SJSA1 (cell line): ENCODE measurements at regions not wholly inside any gene's neighbourhood (a gene's known extent, or its start where the extent isn't known, plus 50 kb on each side); places are given as distances from the start of the nearest gene placed in this dataset.
"Not testable (repeated sequence)": the region's sequence is repeated elsewhere in the genome, so short reads cannot be mapped to it uniquely, and the experiment has no call there.

Experiments
- DNase-seq, 2 experiments: peaks; one replicate each; pipeline ENCODE4 v3.0.0-alpha.2; 2015 to 2020; ENCODE audit warnings: low spot score in 2 of 2, low read depth in 1 of 2
- H3K27ac ChIP-seq: fragments of 250-450 bp; sonication (Bioruptor Pico); 2 replicates; pipeline ENCODE4 v1.5.1; 2020; ENCODE audit warnings: mild to moderate bottlenecking, moderate library complexity
- H3K27me3 ChIP-seq: fragments of 250-450 bp; sonication (Bioruptor Pico); replicated peaks from 2 replicates; pipeline ENCODE4 v1.5.1; 2020; ENCODE audit warnings: mild to moderate bottlenecking, moderate library complexity
- H3K36me3 ChIP-seq: fragments of 250-450 bp; sonication (Bioruptor Pico); 2 replicates; pipeline ENCODE4 v1.5.1; 2020; ENCODE audit warnings: mild to moderate bottlenecking
- H3K4me1 ChIP-seq: fragments of 250-450 bp; sonication (Bioruptor Pico); replicated peaks from 2 replicates; pipeline ENCODE4 v1.6.1; 2021; ENCODE audit warnings: mild to moderate bottlenecking
- H3K4me3 ChIP-seq: fragments of 250-450 bp; sonication (Bioruptor Pico); 2 replicates; pipeline ENCODE4 v1.5.1; 2020; ENCODE audit warnings: mild to moderate bottlenecking
- H3K9me3 ChIP-seq: fragments of 250-450 bp; sonication (Bioruptor Pico); replicated peaks from 2 replicates; pipeline ENCODE4 v1.5.1; 2020; ENCODE audit warnings: mild to moderate bottlenecking

- Histone ChIP-seq H3K4me3 (no peak overlapping the region), H3K9me3 (no peaks in the 10 kb centered on the region), H3K36me3 (no peaks in the 10 kb centered on the region)
Measured at GRCh38 chr2:61617610-61618009, 79.5 kb upstream of the XPO1 start.

GRCh38 chr2:61605245-61605644 is 67.1 kb upstream of the XPO1 start:
- Histone ChIP-seq H3K27ac (no peak overlapping the region), H3K27me3 (no peaks in the 10 kb centered on the region), H3K9me3 (no peaks in the 10 kb centered on the region), H3K4me1 (no peaks in the 10 kb centered on the region), H3K36me3 (no peaks in the 10 kb centered on the region), H3K4me3 (no peak overlapping the region)
- no peak for DNase-seq

More at GRCh38 chr2:61617610-61618009, 79.5 kb upstream of the XPO1 start:
- H3K4me1 ChIP-seq, result peaks cover 26% of the 10 kb centered on the region
- DNase-seq, result no peak
- no peak overlapping the region for H3K27ac ChIP-seq
- H3K27me3 ChIP-seq, result no peaks in the 10 kb centered on the region

- no peaks in the 10 kb centered on the region for H3K4me1 ChIP-seq
- DNase-seq, result no peak
- no peak overlapping the region for H3K27ac ChIP-seq
- no peaks in the 10 kb centered on the region for H3K27me3 ChIP-seq
- no peaks in the 10 kb centered on the region for H3K9me3 ChIP-seq
- no peaks in the 10 kb centered on the region for H3K36me3 ChIP-seq
- no peak overlapping the region for H3K4me3 ChIP-seq
Measured at GRCh38 chr2:61604433-61604832, 66.3 kb upstream of the XPO1 start.

- H3K36me3 ChIP-seq, H3K27ac ChIP-seq, H3K9me3 ChIP-seq, H3K4me1 ChIP-seq, H3K4me3 ChIP-seq, DNase-seq, H3K27me3 ChIP-seq: not testable (repeated sequence)
Measured at GRCh38 chr2:61598515-61599156, 60.5 kb upstream of the XPO1 start.

- no peaks in the 10 kb centered on the region for H3K36me3 ChIP-seq
- no peaks in the 10 kb centered on the region for H3K4me1 ChIP-seq
- DNase-seq, result no peak
- H3K27ac ChIP-seq, result no peak overlapping the region
- H3K9me3 ChIP-seq, result no peaks in the 10 kb centered on the region
- H3K27me3 ChIP-seq, result no peaks in the 10 kb centered on the region
- no peak overlapping the region for H3K4me3 ChIP-seq
Measured at GRCh38 chr2:61597300-61598289, 59.4 kb upstream of the XPO1 start.

- H3K9me3 ChIP-seq, H3K27me3 ChIP-seq, DNase-seq, H3K4me3 ChIP-seq, H3K36me3 ChIP-seq, H3K27ac ChIP-seq, H3K4me1 ChIP-seq: not testable (repeated sequence)
Measured at GRCh38 chr2:61594201-61594600, 56.0 kb upstream of the XPO1 start.

- H3K9me3 ChIP-seq, DNase-seq, H3K36me3 ChIP-seq, H3K4me1 ChIP-seq, H3K27ac ChIP-seq, H3K27me3 ChIP-seq, H3K4me3 ChIP-seq: not testable (repeated sequence)
Measured at GRCh38 chr2:61593648-61594047, 55.5 kb upstream of the XPO1 start.

- Histone ChIP-seq H3K9me3 (no peaks in the 10 kb centered on the region), H3K4me3 (no peak overlapping the region), H3K4me1 (no peaks in the 10 kb centered on the region), H3K27ac (no peak overlapping the region), H3K36me3 (no peaks in the 10 kb centered on the region), H3K27me3 (no peaks in the 10 kb centered on the region)
- no peak for DNase-seq
Measured at GRCh38 chr2:61590214-61590613, 52.1 kb upstream of the XPO1 start.

- Histone ChIP-seq H3K36me3 (no peaks in the 10 kb centered on the region), H3K27me3 (no peaks in the 10 kb centered on the region), H3K9me3 (no peaks in the 10 kb centered on the region), H3K4me3 (no peak overlapping the region), H3K4me1 (no peaks in the 10 kb centered on the region), H3K27ac (no peak overlapping the region)
- DNase-seq, result no peak
Measured at GRCh38 chr2:61588566-61588965, 50.4 kb upstream of the XPO1 start.
